Right forelimb (tissue), 1 donor: ENCODE measurements at regions not wholly inside any gene's neighbourhood (a gene's known extent, or its start where the extent isn't known, plus 50 kb on each side); places are given as distances from the start of the nearest gene placed in this dataset.
"Not testable (repeated sequence)": the region's sequence is repeated elsewhere in the genome, so short reads cannot be mapped to it uniquely, and the experiment has no call there.

Experiments
- DNase-seq: peaks from one replicate; pipeline ENCODE4 v3.0.0-alpha.2; 2018

- no peak for DNase-seq
Observed at GRCh38 chr22:49359076-49359475, 468.6 kb downstream of the BRD1 start.

GRCh38 chr22:49357661-49358440 lies 469.8 kb downstream of the BRD1 start:
- no peak for DNase-seq

GRCh38 chr22:49356428-49356827 lies 471.2 kb downstream of the BRD1 start:
- DNase-seq: no peak

DNA sequence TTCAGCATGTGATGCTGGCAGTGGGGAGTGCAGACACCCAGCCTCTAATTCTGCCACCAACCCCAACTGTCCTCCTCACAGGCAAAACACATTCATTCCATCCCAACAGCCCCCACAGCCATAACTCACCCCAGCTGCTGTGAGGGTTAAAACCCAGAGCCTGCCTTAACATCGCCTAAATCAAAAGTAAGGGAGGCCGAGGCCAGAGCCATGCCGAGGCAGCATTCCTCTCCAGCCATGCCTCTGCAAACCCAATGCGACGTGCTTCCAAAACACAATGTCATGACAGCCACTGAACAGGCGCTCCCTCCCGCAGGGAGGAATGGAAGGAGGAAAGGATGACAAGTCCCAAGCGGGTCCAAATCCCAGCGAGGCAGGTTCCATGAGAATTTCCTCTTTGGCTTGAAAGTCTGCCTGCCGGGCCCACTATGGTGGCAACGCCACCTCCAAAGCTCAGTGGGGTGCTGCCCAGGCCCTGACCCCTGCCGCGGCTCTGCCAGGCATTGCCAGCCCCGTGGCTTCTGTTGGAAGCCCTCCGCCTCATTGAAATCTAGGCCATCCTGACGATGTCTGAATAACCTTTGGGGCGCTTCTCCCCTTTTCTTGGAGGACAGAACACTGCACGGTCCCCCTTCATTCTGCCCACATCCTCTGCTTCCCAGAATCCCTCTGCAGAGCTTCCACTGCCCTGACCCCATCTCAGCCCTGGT lies 472.3 kb downstream of the BRD1 start:
- DNase-seq: no peak

DNA sequence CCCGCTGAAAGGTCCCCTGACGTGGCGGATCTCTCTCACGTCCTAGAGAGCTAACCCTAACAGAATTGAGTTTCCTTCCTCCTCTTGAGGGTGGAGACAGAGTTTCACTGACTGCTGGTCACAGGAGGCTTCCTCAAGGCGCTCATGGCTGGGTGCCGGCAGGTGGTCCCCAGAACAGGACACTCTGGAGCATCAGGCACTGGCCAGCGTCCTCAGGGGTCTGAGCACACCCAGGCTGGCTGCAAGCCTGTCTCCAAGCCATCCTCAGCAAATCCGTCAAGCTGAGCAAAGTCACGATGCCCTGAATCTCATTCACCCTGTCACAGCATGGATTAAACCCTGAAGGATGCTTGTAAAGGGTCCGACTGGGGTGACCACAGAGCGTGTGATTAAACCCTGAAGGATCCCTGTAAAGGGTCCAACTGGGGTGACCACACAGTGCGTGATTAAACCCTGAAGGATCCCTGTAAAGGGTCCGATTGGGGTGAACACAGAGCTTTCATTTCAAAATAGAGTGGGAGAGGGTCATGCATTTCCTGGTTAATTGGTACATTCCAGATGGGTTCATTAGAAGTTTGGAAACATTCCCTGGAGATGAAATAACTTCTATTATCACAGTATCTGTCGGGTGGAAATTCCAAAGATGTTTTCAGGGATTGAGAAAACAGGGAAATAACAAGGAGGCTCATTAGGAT lies 473.0 kb downstream of the BRD1 start:
- no peak for DNase-seq

DNA sequence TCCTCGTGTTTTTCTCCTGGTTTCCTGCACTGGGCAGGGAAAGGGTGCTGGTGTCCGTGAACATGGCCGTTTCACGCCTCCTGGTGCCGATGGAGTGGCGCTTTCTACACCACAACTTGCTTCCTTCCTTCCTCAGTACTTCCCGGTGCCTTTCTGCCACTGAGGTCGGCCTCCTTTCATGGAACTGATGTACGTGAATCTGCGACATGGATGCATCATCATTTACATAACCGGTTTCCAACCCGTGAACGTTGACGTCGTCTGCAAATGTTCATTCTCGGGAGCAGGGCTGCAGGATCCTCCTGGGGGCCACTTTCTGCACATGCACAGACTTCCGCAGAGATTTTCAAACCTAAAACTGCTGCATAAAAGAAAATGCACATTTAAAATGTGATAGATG lies 474.4 kb downstream of the BRD1 start:
- DNase-seq: no peak

- DNase-seq: no peak
Observed at GRCh38 chr22:49352361-49353169, 475.1 kb downstream of the BRD1 start.

DNA sequence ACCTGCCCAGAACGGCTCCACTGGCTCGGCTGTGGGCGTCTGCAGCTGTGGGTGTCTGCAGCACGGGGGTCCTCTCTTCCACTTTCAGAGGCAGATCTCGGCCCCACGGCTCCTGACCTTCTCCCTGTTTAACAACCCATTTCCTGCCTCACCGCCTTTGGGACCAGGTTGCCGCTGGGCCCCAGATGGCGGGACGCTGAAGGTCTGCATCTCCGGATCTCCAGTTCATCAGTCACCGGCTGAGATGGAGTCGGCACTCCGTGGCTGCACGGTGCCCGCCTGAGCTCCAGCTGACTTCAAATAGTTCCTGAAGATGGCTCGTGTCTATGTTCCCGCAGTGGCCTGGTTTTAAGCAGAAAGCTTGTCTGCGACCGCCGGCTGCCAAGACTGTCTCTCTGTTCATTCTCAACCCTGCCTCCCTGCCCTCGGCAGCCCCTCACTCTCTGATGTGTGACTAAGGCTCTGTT lies 475.9 kb downstream of the BRD1 start:
- no peak for DNase-seq

DNA sequence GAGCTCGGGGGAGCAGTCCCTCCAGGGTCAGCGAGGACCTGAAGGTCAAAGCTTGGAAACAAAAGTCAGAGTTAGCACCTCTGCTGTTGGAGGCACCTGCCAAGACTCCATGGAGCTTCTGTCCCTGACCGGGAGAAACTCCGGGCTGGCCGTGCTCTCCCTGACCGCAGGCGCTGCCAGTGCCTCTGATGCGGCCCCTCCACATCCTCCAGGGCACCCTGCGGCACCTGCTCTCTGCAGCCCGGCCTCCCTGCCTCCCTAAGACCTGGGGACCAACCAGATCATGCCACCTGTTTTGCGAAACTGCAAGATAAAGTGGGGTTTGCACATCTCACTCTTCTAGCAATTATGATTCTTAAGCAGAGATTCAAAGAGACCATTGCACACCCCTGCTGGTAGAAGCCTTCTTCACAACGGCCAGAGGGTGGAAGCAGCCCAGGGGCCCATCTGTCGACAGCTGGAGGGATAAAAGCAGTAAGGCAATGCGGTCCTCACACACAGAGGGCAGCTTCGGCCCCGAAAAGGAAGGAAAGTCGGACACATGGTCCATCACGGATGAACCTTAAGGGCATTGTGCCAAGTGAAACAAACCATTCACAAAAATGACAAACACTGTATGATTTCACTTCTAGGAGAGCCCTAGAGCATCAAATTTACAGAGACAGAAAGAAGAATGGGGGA lies 477.1 kb downstream of the BRD1 start:
- no peak for DNase-seq

- DNase-seq: no peak
Observed at GRCh38 chr22:49349841-49350381, 477.8 kb downstream of the BRD1 start.

- DNase-seq: no peak
Observed at GRCh38 chr22:49349181-49349835, 478.4 kb downstream of the BRD1 start.

- DNase-seq: no peak
Observed at GRCh38 chr22:49348631-49349030, 479.0 kb downstream of the BRD1 start.

DNA sequence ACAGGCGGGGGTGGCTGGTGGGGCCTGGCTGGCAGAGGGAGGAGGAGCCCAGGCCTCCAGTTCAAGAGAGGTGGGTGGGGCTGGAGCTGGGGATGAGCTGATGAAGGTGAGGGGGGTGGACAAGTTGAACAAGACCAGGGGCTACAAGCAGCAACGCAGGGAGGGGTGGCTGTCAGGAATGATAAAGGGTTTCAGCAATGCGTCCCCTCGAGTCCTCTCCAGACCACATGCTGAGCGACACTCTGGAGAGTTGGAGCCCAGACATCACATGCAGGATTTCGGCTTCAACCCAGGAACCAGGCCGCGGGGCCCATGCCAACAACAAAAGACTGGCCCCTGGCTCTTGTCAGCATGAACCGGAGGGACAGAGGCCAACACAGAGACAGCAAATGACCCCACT lies 480.3 kb downstream of the BRD1 start:
- DNase-seq: no peak

DNA sequence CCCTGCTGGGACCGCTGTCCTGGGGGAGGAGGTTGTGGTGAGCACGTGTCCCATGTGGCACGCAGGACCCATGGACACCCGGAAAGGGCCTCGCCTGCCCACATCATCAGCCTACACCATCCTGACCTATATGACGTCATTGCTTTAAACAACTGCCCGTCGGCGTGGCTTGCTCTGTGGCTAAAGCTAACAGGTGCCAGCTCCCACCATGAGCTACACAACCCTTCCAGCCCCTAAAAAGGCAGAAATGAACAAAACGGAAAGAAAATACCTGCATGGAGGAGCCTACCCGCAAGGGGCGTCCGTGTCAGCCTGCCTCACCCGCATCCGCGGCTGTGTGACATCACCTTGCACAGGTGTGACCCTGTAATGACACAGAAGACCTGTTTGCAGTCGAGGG lies 481.8 kb downstream of the BRD1 start:
- no peak for DNase-seq

- DNase-seq: no peak
Observed at GRCh38 chr22:49344656-49345055, 483.0 kb downstream of the BRD1 start.

DNA sequence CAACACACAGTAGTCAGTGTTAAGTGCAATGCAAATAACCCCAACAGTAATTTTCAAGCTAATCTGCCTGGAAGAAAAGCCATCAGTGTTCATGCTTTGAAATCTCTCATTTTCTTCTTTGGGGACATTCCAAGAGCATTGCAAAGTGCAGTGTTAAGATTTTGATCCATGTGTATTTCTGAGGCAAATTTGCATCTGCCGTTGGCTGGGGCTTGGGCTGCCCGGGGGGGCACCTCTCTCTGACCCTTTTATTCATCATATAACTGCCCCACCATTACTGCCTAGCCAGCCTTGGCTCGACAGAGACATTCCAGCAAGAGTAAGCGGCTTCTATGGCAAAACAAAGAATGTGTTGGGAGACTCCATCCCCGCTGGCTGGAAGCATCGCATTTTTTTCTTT lies 483.5 kb downstream of the BRD1 start:
- no peak for DNase-seq

DNA sequence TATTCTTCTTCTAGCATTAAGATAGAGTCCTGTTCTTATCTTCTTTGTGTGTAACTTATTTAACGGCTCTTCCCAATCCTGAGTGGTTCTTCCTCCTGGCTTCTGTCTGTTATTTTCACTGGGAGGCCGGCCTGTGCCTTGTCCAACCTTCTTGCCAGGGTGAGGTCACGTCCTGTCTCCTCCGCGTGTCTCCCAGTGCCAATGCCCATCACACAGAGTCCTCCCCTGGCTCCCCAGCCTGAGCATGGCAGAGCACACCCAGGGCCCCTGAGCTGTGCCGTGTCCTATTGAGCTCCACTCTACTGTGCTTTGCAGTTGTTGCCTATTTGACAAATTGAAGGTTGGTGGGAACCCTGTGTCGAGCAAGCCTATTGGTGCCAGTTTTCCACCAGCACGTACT lies 487.3 kb downstream of the BRD1 start:
- DNase-seq: no peak

GRCh38 chr22:49336483-49336882 lies 491.2 kb downstream of the BRD1 start:
- DNase-seq: not testable (repeated sequence)

DNA sequence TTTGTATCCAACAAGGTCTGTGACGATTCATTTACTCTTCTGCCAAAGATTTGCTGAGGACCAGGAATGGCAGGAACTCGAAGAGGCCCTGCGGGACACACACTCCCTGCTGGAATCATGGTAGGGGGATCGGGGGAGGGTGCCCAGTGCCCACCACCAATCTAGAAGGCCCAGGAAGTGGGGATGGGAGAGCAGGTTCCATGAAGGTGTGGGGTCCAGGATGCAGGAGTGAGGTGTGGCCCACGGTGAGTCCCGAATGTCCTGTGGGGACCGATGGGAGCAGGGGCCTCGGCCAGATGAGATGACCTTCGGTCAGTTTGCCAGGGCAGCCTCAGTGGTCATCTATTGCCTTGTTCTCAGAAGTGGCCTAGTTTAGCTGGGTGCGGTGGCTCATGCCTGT lies 492.7 kb downstream of the BRD1 start:
- DNase-seq: no peak

DNA sequence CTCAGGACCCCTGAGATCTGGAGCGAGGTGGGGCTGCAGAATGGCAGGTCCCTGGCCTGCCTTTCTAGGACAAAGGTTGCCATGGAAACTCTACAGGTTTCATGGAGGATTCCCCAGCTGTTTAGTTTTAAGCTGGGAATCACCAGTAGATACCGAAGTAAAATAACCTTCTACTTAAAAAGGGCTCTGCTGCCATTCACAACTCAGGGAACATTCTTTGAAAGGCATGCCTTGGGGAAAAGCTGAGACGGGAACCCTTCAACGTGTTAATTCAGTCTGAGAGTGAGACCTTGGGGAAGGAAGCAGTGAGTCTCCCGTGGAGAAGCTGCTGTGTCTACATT lies 493.3 kb downstream of the BRD1 start:
- no peak for DNase-seq

DNA sequence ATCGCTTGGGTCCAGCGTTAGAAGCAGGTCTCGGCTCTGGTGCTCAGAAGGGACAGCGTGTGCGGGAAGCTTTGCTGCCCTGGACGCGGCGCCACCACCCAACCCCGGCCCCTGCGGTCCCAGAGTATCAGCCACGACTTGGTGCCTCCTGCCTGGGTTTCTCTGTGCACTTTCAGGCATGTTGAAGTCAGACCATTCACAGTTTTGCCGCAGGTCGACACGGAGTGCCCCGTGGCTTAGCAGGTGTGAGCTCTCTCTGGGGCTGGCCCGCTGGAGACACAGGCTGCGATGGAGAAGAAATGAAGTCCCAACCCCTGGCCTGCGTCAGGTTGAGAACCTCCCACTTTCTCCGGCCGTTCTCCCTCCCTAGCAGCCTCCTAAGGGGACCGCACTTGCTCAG lies 494.5 kb downstream of the BRD1 start:
- DNase-seq: no peak

DNA sequence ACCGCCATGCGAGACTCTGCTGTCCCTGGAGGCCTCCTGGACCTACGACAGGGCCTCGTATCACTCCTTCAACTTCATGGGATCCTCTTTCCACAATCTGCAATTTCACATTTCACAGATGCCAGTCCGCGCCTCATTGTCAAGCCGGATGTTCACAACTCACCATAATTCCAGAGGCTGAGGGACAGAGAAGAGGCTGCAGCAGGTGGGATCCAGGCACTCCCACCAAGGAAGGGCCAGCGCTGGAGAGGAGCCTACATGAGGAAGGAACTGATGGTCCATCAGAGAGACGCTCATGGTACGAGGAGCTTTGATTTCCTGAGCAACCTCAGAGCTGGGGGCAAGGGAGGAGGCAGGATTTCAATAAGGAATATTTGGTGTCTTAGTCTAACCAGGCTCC lies 495.0 kb downstream of the BRD1 start:
- DNase-seq: no peak
